Tibial nerve (tissue), 4 donors: ENCODE measurements at regions not wholly inside any gene's neighbourhood (a gene's known extent, or its start where the extent isn't known, plus 50 kb on each side); places are given as distances from the start of the nearest gene placed in this dataset.

ENCODE experiments used
- EP300 ChIP-seq, 2 donors: sonication (generic); formaldehyde crosslinking; IDR thresholded peaks; one replicate each; pipeline ENCODE4 v1.6.1; 2017; ENCODE audit warnings: antibody characterized with exemption in 2 of 2, mild to moderate bottlenecking in 1 of 2
- POLR2A ChIP-seq, 2 donors: fragments of 450-650 bp; IDR thresholded peaks; one replicate each; pipeline ENCODE4 v1.6.1; 2017; ENCODE audit warnings: antibody characterized with exemption in 2 of 2, mild to moderate bottlenecking in 2 of 2, moderate library complexity in 2 of 2
- TF ChIP-seq, protein P1 (sequence below), 5 experiments: fragments of 200-600 bp in 3 of 5; fragments of 450-650 bp in 2 of 5; sonication (generic) in 3 of 5; IDR thresholded peaks; one replicate each; pipeline ENCODE4 v1.5.1; 2016 to 2019; ENCODE audit warnings: antibody characterized with exemption in 5 of 5, mild to moderate bottlenecking in 3 of 5, moderate library complexity in 2 of 5

DNA sequence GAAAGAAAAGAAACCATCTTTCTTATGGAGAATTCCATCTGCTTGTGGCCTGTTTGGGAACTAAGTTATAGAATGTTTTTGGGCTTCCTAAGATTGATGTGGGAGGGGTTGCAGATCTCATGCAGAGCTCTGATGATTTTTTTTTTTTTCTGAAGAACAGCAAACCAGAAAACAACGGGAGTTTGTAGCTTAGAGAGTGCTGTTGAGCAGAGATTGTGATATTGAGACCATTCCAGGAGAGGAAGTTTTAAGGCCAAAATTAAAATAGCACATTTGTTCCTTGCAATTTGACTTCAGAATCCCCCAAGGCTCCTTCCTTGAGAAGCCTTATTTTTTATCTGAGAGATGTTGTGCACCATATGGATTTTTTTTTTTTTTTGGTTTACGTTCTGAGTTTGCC is 159.5 kb upstream of the NRP1 start:
- TF ChIP-seq, protein P1, sequence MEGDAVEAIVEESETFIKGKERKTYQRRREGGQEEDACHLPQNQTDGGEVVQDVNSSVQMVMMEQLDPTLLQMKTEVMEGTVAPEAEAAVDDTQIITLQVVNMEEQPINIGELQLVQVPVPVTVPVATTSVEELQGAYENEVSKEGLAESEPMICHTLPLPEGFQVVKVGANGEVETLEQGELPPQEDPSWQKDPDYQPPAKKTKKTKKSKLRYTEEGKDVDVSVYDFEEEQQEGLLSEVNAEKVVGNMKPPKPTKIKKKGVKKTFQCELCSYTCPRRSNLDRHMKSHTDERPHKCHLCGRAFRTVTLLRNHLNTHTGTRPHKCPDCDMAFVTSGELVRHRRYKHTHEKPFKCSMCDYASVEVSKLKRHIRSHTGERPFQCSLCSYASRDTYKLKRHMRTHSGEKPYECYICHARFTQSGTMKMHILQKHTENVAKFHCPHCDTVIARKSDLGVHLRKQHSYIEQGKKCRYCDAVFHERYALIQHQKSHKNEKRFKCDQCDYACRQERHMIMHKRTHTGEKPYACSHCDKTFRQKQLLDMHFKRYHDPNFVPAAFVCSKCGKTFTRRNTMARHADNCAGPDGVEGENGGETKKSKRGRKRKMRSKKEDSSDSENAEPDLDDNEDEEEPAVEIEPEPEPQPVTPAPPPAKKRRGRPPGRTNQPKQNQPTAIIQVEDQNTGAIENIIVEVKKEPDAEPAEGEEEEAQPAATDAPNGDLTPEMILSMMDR (IDR thresholded peaks at IDR 0.05), result no peak
- TF ChIP-seq POLR2A (IDR thresholded peaks at IDR 0.05) (no peak), EP300 (IDR thresholded peaks at IDR 0.05) (no peak)
